ENCODE measurements at regions not wholly inside any gene's neighbourhood (a gene's known extent, or its start where the extent isn't known, plus 50 kb on each side); places are given as distances from the start of the nearest gene placed in this dataset.
"Not testable (repeated sequence)": the region's sequence is repeated elsewhere in the genome, so short reads cannot be mapped to it uniquely, and the experiment has no call there.

- TF ChIP-seq CTCF (IDR thresholded peaks at IDR 0.05; ENCODE audit: low read depth, low read length); EZH2phosphoT487 (IDR thresholded peaks at IDR 0.05; ENCODE audit: low read depth): not testable (repeated sequence)
These were observed 60.3 kb upstream of the CCL1 start for GRCh38 chr17:34423315-34423714.

Data from OCI-LY3 (cell line).